ENCODE measurements at regions not wholly inside any gene's neighbourhood (a gene's known extent, or its start where the extent isn't known, plus 50 kb on each side); places are given as distances from the start of the nearest gene placed in this dataset.

DNA sequence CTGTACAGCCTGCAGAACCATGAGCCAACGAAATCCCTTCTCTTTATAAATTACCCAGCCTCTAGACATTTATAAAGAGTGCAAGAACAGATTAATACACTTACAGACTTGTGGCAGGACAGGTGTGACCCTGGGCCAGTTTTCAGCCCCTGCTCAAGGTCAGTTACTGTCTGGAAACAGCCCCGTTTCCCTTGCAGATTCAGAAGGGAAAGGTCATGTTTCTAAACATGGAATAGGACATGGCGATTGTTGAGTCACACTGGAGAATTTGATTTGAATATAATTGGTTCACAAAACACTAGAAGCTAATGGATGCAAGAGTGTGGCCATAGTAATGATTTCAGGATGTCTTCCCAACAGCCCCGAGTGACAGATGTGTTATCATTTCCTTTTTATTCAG, 248.8 kb downstream of the DLL1 start:
- TF ChIP-seq, protein P1, sequence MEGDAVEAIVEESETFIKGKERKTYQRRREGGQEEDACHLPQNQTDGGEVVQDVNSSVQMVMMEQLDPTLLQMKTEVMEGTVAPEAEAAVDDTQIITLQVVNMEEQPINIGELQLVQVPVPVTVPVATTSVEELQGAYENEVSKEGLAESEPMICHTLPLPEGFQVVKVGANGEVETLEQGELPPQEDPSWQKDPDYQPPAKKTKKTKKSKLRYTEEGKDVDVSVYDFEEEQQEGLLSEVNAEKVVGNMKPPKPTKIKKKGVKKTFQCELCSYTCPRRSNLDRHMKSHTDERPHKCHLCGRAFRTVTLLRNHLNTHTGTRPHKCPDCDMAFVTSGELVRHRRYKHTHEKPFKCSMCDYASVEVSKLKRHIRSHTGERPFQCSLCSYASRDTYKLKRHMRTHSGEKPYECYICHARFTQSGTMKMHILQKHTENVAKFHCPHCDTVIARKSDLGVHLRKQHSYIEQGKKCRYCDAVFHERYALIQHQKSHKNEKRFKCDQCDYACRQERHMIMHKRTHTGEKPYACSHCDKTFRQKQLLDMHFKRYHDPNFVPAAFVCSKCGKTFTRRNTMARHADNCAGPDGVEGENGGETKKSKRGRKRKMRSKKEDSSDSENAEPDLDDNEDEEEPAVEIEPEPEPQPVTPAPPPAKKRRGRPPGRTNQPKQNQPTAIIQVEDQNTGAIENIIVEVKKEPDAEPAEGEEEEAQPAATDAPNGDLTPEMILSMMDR (IDR thresholded peaks at IDR 0.05): no peak
- Histone ChIP-seq H3K9me3 (no peaks in the 10 kb centered on the region), H3K4me1 (no peaks in the 10 kb centered on the region), H3K27me3 (no peaks in the 10 kb centered on the region), H3K4me3 (no peak overlapping the region), H3K27ac (no peak overlapping the region), H3K36me3 (no peaks in the 10 kb centered on the region)
- DNase-seq (ENCODE audit: low spot score in 2 of 2): no peak
- intact Hi-C loops (cut with DNase I): no loop called here

DNA sequence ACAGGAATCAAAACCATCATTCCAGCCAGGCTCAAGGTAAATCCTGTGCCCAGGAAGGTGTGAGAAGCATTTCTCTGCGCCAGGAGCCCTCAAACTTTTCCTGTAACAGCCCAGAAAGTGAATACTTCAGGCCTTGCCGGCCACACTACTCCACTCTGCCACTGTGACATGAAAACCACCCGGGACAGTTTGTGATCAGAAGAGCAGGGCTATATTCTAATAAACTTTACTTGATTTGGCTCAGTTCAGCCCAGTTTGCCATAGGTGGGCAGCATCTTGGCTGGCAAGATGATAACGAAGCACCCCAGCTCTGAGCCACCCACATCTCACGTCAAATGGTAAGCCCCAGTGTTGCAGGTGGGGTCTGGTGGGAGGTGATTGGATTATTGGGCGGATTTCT, 249.4 kb downstream of the DLL1 start:
- Histone ChIP-seq H3K4me1 (no peaks in the 10 kb centered on the region), H3K27ac (no peak overlapping the region), H3K27me3 (no peaks in the 10 kb centered on the region), H3K9me3 (no peaks in the 10 kb centered on the region), H3K36me3 (no peaks in the 10 kb centered on the region), H3K4me3 (no peak overlapping the region)
- TF ChIP-seq, protein P1 (IDR thresholded peaks at IDR 0.05): no peak
- DNase-seq (ENCODE audit: low spot score in 2 of 2): no peak
- intact Hi-C loops (cut with DNase I): no loop called here

DNA sequence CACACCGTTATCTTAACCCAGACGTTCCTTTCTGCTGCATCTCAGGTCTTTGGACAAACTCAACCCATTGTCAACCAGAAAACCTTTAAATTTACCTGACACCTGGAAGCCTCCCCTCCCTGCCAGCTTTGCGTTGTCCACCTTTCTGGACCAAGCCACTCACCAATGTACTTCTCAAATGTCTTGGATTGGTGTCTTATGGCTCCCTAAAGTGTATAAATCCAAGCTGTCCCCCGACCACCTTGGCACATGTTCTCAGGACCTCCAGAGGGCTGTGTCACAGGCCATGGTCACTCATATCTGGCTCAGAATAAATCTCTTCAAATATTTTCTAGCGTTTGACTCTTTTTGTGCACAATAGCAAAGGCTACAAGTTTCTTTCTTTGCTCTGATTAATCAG, 250.0 kb downstream of the DLL1 start:
- Histone ChIP-seq H3K9me3 (no peaks in the 10 kb centered on the region), H3K36me3 (no peaks in the 10 kb centered on the region), H3K27me3 (no peaks in the 10 kb centered on the region), H3K27ac (no peak overlapping the region), H3K4me1 (no peaks in the 10 kb centered on the region), H3K4me3 (no peak overlapping the region)
- DNase-seq (ENCODE audit: low spot score in 2 of 2): no peak
- TF ChIP-seq, protein P1 (IDR thresholded peaks at IDR 0.05): no peak
- intact Hi-C loops (cut with DNase I): no loop called here

DNA sequence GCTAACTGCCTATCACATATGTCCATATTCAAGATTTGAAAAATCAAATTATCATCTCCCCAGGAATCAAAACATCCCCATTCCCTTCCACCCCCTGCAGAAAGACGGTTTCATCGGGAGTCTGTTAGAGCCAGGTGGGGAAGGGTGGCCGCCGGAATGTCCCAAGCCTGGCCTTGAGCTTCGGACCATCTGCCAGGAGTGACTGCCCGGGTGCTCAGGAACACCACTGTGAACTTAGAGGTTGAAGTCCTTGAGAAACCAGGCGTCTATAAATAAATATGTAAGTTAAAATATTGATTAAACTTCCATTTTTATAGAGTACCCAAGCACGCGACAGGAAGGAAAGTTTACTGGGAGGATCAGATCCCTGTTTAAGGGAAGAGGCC, 250.8 kb downstream of the DLL1 start:
- Histone ChIP-seq H3K27ac (no peak overlapping the region), H3K36me3 (no peaks in the 10 kb centered on the region), H3K9me3 (no peaks in the 10 kb centered on the region), H3K4me3 (no peak overlapping the region), H3K27me3 (no peaks in the 10 kb centered on the region), H3K4me1 (no peaks in the 10 kb centered on the region)
- TF ChIP-seq, protein P1 (IDR thresholded peaks at IDR 0.05): no peak
- intact Hi-C loops (cut with DNase I): no loop called here
- peak in 1 of 2 donors; percentile 9 for DNase-seq (ENCODE audit: low spot score in 2 of 2)

DNA sequence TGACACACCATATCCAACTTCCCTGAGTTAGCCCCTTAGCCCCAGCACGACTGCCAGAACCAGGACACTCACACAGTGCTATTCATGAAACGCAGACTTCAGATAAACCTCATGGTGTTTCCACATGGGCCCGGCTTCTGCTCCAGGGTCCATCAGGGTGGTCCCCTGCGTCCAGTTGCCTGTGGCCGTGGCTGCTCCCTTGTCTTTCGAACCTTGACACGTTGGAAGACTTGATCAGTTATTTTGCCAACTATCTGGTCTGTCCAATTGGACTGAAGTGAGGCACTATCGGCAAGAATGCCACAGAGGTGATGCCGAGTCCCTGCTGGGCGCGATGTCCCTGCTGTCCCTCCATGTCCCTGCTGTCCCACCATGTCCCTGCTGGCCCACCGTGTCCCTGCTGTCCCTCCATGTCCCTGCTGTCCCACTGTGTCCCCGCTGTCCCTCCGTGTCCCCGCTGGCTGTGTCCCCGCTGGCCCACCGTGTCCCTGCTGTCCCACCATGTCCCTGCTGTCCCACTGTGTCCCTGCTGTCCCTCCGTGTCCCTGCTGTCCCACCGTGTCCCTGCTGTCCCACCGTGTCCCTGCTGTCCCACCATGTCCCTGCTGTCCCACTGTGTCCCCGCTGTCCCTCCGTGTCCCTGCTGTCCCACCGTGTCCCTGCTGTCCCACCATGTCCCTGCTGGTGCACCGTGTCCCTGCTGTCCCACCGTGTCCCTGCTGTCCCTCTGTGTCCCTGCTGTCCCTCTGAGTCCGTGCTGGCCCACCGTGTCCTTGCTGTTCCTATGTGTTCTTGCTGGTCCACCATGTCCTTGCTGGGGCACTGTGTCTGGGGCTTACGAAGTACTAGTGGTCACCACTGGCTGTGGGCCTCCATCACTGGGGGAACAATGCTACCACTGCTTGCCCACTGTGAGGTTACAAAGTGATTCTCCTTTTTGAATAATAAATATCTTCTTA, 251.4 kb downstream of the DLL1 start:
- H3K4me3 ChIP-seq: no peak overlapping the region
- intact Hi-C loops (cut with DNase I): no loop called here
- peak in 1 of 2 donors; percentile 44 for DNase-seq (ENCODE audit: low spot score in 2 of 2)

More for the DNA sequence above, 251.4 kb downstream of the DLL1 start:
- H3K9me3 ChIP-seq: no peaks in the 10 kb centered on the region
- no peaks in the 10 kb centered on the region for H3K36me3 ChIP-seq
- H3K27me3 ChIP-seq: no peaks in the 10 kb centered on the region
- no peak overlapping the region for H3K27ac ChIP-seq
- TF ChIP-seq, protein P1 (IDR thresholded peaks at IDR 0.05): no peak
- H3K4me1 ChIP-seq: no peaks in the 10 kb centered on the region
